ENCODE measurements at regions not wholly inside any gene's neighbourhood (a gene's known extent, or its start where the extent isn't known, plus 50 kb on each side); places are given as distances from the start of the nearest gene placed in this dataset.

DNA sequence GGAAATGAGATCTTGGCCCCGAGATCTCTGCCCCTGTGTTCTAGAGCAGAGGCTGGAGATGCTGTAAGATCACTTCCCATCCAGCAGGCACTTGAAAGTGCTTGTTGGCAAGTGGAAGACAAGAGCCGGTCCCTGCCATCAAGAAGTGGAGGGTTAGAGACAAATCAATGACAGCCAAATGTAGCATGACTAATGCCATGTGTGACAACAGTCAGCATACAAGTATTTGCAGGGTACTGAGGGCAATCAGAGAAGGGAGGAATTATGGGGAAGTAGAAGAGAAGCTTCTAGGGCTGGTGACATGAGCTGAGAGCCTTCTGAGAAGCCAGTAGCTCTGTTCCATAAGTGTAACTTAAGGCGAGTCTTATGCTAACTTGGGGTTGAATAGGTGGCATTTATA is 58.6 kb downstream of the TMEM17 start:
- DNase-seq, result no peak

- no peak for DNase-seq
These were observed 59.5 kb downstream of the TMEM17 start for GRCh38 chr2:62446491-62446890.

DNA sequence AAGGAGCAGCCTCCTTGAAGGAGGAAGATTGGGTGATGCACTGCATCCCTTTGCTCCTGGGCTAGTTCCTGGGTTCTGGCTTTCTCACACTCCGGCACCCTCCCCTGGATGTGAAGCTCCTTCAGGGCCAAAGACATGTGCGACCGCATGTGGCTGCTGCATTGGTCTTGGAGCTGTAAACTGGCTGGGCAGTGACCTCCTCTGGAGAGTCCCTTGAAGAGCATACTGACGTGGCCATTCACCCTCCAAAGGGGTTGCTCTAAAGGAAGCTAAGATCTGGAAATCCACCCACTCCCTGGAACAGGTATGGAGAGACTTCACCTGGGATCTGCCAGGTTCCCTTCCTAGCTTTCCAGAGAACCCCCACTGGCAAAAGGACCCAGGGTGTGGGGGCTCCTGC is 62.1 kb downstream of the TMEM17 start:
- no peak for DNase-seq

DNA sequence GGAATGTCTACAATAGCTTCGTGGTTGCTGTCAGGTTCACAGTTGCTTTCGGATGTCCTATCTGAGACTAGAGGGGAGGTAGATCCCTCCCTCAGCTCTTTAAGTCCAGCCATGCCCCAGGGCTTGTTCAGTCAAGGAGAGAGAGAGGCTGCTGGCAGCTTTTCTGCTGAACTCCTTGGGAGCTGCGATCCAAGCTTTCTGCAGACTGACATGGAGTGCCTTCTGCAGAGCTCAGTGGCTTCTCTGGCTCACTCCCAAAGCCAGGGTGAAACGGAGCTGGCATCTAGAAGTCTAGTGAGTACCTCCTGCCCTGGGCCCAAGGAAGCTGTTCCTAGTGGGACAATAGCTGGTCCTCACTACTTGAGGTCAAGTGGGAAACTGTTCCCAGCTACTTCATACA is 62.5 kb downstream of the TMEM17 start:
- DNase-seq, result no peak

DNA sequence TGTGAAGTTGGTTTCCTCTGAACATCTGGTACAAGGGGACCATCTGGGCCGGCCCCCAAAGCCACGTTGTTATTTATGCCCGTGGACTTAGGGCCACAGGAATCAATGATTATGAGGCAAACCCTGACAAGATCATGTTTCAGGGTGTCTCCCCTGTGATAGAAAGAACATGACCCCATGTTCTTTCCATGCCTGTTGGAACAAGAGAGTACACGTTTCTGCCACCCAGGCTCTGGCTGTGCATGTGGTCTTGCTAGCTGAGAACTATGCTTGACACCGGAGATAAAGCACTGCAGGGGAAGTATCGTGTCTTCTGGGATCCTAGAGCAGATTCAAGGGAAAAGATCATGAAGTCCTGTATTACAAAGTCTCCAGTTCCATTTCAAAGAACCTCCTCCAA is 64.2 kb downstream of the TMEM17 start:
- no peak for DNase-seq

- DNase-seq, result no peak
These were observed 64.6 kb downstream of the TMEM17 start for GRCh38 chr2:62441421-62441820.

- no peak for DNase-seq
These were observed 65.6 kb downstream of the TMEM17 start for GRCh38 chr2:62440281-62440946.

- DNase-seq, result no peak
These were observed 66.6 kb downstream of the TMEM17 start for GRCh38 chr2:62439425-62439824.

- DNase-seq, result no peak
These were observed 68.2 kb downstream of the TMEM17 start for GRCh38 chr2:62437785-62438184.

- no peak for DNase-seq
These were observed 70.3 kb downstream of the TMEM17 start for GRCh38 chr2:62435720-62436119.

DNA sequence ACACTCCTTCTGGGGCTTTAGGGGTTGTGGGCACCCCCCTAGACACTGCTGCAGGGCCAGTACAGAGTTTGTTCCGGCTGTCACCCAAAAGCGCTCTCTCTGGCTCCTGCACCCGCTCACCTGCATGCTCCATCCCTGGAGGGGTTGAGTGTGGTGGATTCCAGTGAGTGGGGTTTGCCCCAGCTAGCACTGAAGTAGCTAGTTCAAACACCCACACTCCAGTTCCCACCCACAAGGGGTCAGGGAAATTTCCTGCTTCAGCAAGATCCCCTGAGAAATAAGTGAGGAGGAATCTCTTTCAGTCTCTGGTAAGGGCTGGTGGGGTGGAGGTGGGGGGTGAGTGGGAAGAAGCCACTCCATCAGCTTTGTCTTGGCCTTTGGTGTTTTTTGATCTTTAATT is 73.6 kb downstream of the TMEM17 start:
- no peak for DNase-seq

DNA sequence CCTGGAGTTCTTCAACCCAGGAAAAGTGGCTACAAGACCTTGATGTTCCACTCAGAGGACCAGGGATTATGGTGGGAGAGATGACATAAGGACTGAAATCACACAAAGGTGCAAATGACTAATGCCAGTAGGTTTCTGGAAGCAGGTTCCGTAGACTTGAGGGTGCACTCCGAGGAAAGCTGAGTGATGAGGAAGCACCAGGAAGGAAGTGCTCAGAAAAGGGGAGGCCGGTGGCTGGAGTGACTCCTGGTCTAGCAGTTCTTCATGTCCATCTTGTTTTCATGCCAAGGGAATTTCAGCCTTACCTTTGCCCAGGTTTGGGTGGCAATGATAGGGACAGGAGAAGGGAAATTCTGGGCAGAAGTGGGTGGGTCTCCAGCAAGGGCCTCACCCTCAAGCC is 74.5 kb downstream of the TMEM17 start:
- no peak for DNase-seq

- DNase-seq, result no peak
These were observed 75.8 kb downstream of the TMEM17 start for GRCh38 chr2:62430146-62430545.

GRCh38 chr2:62427146-62427545 is 78.8 kb downstream of the TMEM17 start:
- no peak for DNase-seq

GRCh38 chr2:62426154-62426912 is 79.7 kb downstream of the TMEM17 start:
- no peak for DNase-seq

- no peak for DNase-seq
These were observed 80.3 kb downstream of the TMEM17 start for GRCh38 chr2:62425684-62426083.

DNA sequence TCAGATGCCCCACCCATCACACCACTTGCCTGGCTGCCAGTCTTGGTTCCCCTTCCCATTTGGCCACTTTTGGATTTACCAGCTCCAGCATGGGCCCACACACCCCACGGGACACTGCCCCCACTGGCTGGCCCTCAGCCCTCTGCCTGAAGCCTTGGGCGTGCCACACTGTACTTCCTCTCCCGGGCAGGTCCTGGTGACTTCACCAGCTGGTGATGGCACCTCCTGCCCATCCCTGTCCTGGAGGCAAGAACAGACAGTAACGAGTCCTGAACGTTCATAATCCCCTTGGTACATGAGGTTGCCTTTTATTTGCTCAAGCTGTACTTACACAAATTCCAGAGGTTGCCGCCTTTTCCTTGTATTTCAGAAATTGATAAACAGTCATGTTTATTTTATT is 81.1 kb downstream of the TMEM17 start:
- no peak for DNase-seq

DNA sequence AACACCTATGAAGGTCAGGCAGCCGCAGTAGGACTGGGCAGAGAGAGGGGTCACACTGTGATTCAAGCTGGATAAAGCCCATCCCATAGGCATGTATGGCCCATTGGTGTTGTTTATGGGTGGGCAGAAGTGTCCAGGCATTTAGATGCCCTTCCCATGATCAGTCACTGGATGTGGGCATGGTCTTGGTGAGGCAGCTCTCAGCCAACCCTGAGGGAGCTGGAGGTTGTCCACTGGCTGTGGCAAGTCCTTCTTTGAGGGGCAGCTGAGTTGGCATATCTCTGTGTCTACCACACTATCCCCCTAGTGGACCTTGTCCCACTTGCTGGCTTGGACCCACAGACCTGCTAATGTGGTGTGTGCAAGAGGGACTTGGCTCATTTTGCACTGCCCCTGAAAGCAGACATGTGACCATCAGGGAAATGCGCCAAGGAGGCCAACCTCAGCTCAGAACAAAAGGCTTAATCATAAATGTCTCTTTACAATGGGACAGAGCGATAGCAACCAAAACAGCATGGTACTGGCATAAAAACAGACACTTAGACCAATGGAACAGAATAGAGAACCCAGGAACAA is 82.0 kb downstream of the TMEM17 start:
- DNase-seq, result no peak

GRCh38 chr2:62423235-62423634 is 82.8 kb downstream of the TMEM17 start:
- DNase-seq, result no peak

- DNase-seq, result no peak
These were observed 90.5 kb downstream of the TMEM17 start for GRCh38 chr2:62415518-62415917.

GRCh38 chr2:62415019-62415431 is 91.0 kb downstream of the TMEM17 start:
- no peak for DNase-seq

- DNase-seq, result no peak
These were observed 92.8 kb downstream of the TMEM17 start for GRCh38 chr2:62413116-62413663.

- no peak for DNase-seq
These were observed 93.7 kb downstream of the TMEM17 start for GRCh38 chr2:62412347-62412742.

DNA sequence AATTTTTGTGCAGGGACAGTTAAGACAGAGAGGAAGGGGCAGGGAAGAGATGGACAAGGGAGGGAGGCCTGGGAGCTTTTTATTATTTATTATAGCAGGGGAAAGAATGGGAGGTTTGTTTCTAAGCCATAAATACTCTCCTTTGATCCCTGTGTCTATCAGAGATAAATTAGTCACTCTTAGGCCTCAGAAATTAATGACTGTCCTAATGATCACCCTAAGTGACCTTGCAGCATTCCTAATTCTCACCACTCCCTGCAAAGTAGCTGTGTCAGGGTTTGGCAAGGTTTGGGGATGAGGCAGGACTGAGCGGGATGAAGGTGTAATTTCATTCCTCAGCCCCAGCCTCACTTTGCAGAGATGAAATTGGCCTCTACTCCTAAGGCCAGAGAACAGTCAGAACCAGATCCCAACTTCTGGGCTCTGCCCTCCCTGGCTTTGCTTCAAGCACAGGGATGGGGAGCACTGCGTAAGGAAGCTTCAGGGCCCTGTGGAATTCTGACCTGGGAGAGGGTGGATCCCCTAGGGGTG is 95.0 kb downstream of the TMEM17 start:
- DNase-seq, result no peak
